ENCODE measurements at regions not wholly inside any gene's neighbourhood (a gene's known extent, or its start where the extent isn't known, plus 50 kb on each side); places are given as distances from the start of the nearest gene placed in this dataset.
"Not testable (repeated sequence)": the region's sequence is repeated elsewhere in the genome, so short reads cannot be mapped to it uniquely, and the experiment has no call there.

GRCh38 chr2:4930704-4931103 is 761.5 kb upstream of the SOX11 start:
- H3K4me3 ChIP-seq (ENCODE audit: low read depth, low read length), result no peak overlapping the region
- in situ Hi-C loops (cut with HindIII; ENCODE audit: low sequenced_read_pairs), result no loop called here
- no peak for DNase-seq (ENCODE audit: low read depth, low spot score)
- no peak for TF ChIP-seq CTCF (IDR thresholded peaks at IDR 0.05; ENCODE audit: low read depth, low read length)

GRCh38 chr2:4931721-4932365 is 760.3 kb upstream of the SOX11 start:
- H3K4me3 ChIP-seq (ENCODE audit: low read depth, low read length), result no peak overlapping the region
- in situ Hi-C loops (cut with HindIII; ENCODE audit: low sequenced_read_pairs), result no loop called here
- no peak for TF ChIP-seq CTCF (IDR thresholded peaks at IDR 0.05; ENCODE audit: low read depth, low read length)
- no peak for DNase-seq (ENCODE audit: low read depth, low spot score)

GRCh38 chr2:4935291-4935690 is 756.9 kb upstream of the SOX11 start:
- DNase-seq (ENCODE audit: low read depth, low spot score); in situ Hi-C loops (cut with HindIII; ENCODE audit: low sequenced_read_pairs); H3K4me3 ChIP-seq (ENCODE audit: low read depth, low read length): not testable (repeated sequence)

GRCh38 chr2:4937550-4937949 is 754.6 kb upstream of the SOX11 start:
- no peak for TF ChIP-seq CTCF (IDR thresholded peaks at IDR 0.05; ENCODE audit: low read depth, low read length)
- in situ Hi-C loops (cut with HindIII; ENCODE audit: low sequenced_read_pairs), result no loop called here

GRCh38 chr2:4938206-4938605 is 754.0 kb upstream of the SOX11 start:
- DNase-seq (ENCODE audit: low read depth, low spot score), result no peak
- no peak for TF ChIP-seq CTCF (IDR thresholded peaks at IDR 0.05; ENCODE audit: low read depth, low read length)
- in situ Hi-C loops (cut with HindIII; ENCODE audit: low sequenced_read_pairs), result no loop called here
- H3K4me3 ChIP-seq (ENCODE audit: low read depth, low read length), result no peak overlapping the region

More at GRCh38 chr2:4937550-4937949, 754.6 kb upstream of the SOX11 start:
- no peak overlapping the region for H3K4me3 ChIP-seq (ENCODE audit: low read depth, low read length)
- peak; percentile 70 for DNase-seq (ENCODE audit: low read depth, low spot score)

GRCh38 chr2:4942441-4942840 is 749.7 kb upstream of the SOX11 start:
- H3K4me3 ChIP-seq (ENCODE audit: low read depth, low read length), result no peak overlapping the region
- no peak for DNase-seq (ENCODE audit: low read depth, low spot score)
- in situ Hi-C loops (cut with HindIII; ENCODE audit: low sequenced_read_pairs), result no loop called here
- no peak for TF ChIP-seq CTCF (IDR thresholded peaks at IDR 0.05; ENCODE audit: low read depth, low read length)

- H3K4me3 ChIP-seq (ENCODE audit: low read depth, low read length), result no peak overlapping the region
- in situ Hi-C loops (cut with HindIII; ENCODE audit: low sequenced_read_pairs), result no loop called here
- DNase-seq (ENCODE audit: low read depth, low spot score), result no peak
- no peak for TF ChIP-seq CTCF (IDR thresholded peaks at IDR 0.05; ENCODE audit: low read depth, low read length)
Measured at GRCh38 chr2:4947911-4948310, 744.3 kb upstream of the SOX11 start.
